ENCODE measurements at regions not wholly inside any gene's neighbourhood (a gene's known extent, or its start where the extent isn't known, plus 50 kb on each side); places are given as distances from the start of the nearest gene placed in this dataset.
"Not testable (repeated sequence)": the region's sequence is repeated elsewhere in the genome, so short reads cannot be mapped to it uniquely, and the experiment has no call there.

DNA sequence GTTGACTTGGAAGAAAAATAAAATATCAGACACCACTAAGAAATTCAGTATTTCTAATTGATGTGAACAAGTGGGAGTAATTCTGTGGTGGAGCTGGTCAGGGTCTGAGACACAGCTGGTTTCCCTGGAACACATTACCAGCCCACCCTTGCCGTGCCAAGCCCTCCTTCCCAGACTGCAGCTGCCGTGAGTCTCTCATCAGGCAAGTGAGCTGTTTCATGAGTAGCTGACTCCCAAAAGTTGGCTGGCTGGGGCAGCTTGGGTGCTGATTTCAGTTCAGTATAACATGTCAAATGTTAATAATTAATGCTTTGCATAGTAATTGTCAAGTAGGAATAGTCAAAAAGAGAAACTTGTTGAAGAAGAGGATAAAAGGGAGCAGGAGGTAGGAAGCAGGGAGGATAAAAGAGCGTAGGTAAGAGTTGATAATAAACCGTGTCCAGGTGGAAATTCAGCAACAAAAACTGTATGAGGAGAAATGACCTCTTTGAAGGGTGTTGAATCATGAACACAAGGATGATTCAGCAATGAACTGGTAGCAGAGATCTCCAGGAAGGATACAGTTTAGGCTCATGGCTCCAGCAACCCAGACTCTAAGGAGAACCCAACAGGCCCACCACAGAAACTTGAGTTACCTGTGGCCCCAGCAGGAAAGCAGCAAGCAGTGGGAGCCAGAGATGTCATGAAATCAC lies 110.9 kb upstream of the SSTR4 start:
- DNase-seq: no peak

DNA sequence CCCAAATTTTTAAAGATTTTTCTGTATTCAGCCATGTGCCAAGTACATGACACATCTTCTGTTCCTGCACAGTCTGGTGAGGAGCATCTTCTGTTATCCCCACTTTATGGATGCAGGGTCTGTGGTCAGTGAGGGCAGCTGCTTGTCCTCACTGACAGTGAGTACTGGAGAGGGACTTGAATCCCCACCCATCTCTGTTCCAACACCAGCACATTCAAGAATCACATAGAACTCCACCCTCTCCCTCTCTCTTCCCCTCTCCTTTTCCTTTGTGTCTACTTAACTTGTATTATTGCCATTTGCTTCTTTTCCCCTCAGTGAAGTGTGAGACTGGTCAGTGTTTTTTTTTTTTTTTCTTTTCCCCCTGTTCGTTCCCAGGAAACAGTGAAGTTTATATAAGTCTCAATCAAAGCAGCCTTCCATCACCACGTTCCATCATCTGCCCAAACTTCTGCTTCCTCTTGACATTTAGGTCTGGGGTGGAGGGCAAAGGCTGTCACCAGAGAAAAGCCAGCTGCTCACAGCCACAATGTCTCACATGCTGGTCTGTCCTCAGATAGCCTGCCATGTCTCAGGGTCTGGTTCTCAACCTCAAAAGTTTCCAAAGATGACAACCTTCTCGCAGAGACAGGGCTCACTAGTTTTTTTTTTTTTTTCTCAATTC lies 110.0 kb upstream of the SSTR4 start:
- DNase-seq: no peak

DNA sequence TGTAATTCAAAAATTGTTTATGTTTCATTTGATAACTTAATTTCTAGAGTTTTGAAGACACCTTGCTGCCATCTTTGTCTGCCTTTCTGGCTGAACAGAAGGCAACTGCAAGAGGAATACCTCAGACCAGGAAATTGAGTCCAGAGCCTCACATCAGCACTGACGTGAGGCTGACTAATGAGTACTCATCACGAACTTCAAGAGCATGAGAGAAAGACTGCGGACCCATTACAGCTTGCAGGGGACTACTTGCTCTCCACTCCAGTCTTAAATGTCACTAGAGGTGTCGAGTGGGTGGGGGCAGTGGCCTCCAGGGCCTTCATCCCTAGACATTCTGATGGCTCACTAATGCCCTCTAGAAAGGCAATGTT lies 109.5 kb upstream of the SSTR4 start:
- no peak for DNase-seq

DNA sequence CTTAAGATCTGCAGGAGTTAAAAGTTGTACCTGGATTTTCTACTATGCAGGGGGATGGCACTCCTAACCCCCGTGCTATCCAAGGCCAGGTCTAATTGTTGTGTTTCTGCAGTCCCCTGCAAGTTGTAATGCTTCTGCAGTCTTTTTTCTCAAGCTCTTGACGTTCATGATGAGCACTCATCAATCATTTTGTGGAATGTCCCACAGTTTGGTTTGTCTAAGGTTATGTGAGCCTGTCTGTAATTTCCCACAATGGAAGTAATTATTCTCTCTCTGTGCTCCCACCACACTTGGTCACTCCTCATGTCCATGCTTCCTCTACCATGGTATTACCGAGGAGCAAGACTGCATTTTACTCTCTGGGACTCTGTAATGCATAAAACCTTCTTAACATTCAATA lies 107.6 kb upstream of the SSTR4 start:
- DNase-seq: no peak

DNA sequence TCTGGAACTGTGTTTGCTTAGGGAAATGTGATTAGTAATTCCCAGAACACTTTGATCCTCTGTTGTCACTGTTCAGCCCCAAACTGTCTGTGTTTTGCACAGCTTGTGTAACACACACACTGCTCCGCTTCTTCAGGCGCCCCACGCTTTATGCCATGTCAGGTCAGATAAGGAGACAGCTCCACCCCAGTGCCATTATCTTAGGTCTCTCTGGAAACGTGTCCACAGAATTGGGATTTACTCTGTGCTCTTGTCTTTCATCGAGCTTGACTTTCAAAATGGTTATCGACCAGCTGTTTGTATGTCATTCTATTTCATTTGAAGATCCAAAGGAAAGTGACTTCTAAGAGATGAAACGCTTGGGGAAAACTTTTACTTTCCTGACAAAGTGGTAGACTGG lies 106.4 kb upstream of the SSTR4 start:
- DNase-seq: no peak

DNA sequence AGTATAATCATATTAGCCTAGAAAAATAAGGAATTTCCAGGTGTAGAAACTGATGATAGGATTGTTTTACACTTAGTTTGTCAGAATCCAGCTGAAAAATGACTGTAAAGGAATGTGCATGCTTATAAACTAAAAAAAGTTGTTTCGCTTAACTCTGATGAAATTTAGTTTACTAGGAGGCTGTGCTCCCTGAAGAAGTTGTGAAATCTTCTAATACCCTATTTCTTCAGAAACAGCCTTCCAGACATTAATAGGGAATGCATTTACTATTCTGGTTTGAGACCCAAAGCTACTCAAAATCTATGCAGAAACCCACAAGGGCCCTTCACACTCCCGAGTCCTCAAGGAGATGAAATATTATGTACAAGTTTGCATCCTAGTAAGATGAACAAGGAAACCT lies 105.5 kb upstream of the SSTR4 start:
- DNase-seq: no peak

DNA sequence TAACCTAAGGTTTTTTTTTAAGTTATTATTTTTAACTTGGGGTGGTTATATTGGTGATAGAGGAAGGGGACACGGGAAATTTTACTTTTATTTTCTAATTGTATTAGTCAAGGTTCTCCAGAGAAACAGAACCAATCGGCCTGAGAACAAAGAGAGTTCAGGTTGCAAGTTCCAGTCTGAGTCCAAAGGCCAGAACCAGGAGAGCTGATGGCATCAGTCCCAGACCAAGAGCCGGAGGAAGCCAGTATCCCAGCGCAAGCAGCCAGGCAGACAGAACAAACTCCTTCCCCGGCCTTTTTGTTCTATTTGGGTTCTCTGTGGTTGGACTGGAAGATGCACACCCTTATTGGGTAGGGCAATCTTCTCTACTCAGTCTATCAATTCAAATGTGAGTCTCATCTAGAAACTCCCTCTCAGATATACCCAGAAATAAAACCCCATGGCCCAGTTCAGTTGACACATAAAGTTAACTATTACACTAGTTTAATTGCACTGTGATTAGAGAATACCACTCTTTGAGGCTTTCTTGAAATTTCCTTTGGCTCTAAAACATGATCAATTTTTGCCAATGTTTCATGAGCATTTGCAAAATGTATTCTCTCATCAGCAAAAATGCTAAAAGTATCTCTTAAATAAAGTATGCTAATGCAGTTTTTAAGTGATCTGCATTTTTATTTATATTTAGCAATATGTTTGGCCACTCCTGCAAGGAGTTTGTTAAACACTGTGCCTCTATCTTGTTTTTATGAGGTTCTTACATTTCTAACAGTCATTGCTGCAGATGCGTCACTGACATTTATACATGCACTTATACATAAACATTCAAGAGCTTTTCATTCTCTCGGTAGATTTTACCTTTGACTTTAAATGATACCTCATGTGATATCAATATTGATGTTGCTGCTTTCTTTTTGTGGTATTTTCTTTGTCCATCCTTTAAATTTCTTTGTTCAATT lies 103.2 kb upstream of the SSTR4 start:
- DNase-seq: no peak

DNA sequence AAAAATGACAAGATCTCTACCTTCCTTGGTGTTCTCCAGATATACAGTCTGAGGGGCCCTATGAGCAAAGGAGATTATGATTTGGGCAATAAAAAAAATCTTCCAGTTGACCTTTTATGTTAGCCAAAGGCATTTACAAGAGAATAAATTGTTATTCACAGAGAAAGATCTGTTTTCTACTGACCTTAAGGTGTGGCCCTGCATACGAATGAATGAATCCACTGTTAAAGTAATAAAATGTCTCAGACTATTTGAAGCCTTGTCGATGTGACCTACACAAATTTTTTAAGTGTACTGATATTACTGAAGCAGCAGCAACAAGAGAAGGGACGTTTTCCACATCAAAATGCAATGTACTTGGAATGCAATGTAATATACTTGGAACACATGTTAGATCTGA lies 95.9 kb upstream of the SSTR4 start:
- no peak for DNase-seq

DNA sequence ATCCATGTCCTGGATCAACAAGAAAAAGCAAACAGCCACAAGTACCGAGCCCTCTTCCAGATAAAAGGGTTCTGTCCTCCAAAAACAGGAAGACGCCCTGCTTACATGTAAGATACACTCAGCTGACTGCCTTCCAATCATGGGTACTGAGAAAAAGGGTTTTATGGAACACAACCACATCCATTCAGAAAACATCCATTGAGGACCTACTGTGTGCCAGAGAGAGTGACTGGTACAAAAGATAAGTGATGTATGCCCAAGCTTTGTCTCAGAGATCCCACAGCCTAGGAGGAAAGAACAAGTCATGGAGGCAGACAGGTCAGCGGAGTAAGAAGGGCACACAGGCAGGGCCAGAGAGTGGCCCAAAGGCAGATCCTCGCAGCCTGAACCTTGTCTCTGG lies 94.8 kb upstream of the SSTR4 start:
- DNase-seq: no peak

DNA sequence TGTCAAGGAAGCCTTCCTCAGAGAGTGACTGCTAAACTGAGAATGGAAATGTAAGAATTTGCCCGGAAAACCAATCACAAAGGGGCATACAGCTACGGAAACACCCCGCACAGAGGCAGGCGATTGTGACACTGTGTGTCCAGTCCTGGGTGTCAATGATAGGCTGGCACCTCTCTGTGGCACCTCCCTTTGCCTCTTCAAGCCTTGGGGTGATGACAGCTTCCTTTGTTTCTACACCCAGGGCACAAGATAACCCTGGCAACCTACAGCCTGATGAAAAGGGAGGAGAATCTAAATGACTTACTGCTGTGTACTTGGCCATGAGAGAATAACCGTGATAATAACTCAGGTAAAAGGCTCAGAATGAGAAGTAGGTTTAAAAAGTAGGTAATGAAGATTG lies 93.6 kb upstream of the SSTR4 start:
- DNase-seq: no peak

DNA sequence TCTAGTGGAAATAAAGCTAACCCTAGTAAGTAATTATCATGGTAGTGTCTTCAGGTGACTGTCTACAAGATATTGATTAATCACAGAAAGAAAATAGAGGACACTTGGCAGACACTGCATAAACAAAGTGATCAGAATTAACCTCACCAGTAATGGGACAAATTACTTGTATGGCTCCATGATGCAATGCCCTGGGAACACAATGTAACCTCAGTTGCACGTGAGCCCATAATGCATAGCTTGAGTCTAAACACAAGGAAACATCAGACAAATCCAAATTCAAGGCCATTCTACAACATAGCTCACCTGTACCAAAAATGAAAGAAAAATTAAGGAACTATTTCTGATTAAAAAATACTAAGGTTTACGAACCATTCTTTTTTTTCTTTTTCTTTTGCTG lies 92.4 kb upstream of the SSTR4 start:
- DNase-seq: no peak

DNA sequence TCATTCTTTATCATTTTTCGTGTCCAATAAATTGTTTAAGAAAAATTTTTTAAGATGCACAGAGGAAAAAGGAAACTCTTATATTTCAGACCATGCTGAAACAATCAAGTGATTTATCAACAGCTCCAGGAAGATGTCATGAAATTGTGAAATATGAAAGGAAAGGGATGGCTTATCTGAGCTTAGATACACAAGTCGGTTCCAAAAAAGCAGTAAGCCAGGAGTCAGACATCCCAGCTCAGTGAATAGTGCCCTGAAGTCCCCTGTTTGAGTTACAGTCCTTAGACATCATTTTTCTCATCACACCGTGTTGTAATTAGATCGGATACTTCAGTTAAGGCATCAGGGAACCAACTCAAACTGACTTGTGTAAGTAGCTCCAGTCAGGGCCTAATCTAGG lies 91.0 kb upstream of the SSTR4 start:
- no peak for DNase-seq

DNA sequence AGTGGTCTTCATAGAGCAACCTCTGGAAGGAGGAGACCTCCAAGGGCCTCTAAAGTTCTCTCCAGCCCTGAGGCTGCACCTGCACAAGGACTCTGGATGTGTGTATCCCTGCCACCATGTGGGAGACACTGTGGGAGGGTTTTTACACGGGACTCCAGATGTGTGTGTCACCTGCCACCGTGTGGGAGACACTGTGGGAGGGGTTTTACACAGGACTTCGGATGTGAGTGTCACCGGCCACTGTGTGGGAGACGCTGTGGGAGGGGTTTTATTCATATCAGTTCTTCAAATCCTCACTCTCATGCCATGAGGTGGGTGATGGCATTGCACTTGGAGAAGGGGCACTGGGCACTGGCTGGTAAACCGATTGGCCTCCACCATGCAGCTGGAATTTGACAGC lies 90.2 kb upstream of the SSTR4 start:
- DNase-seq: no peak

DNA sequence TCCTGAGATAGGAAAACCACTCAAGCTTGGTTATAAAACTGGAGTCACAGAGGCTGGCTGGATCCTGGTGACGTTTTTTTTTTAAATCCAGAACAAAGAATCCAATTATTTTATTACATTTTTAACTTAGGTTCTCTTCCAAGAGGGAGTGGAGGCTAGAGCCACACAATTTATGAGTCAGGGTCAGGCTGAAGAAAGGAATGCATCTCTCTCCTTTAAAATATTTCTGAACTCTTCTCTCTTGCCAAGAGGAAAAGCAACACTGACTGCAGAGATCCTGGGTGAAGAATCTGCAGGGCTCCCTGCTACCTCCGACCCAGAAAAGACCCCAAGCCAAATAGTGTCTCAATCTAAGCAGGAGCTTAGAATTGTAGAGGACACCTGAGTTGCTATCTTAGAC lies 88.5 kb upstream of the SSTR4 start:
- DNase-seq: no peak

DNA sequence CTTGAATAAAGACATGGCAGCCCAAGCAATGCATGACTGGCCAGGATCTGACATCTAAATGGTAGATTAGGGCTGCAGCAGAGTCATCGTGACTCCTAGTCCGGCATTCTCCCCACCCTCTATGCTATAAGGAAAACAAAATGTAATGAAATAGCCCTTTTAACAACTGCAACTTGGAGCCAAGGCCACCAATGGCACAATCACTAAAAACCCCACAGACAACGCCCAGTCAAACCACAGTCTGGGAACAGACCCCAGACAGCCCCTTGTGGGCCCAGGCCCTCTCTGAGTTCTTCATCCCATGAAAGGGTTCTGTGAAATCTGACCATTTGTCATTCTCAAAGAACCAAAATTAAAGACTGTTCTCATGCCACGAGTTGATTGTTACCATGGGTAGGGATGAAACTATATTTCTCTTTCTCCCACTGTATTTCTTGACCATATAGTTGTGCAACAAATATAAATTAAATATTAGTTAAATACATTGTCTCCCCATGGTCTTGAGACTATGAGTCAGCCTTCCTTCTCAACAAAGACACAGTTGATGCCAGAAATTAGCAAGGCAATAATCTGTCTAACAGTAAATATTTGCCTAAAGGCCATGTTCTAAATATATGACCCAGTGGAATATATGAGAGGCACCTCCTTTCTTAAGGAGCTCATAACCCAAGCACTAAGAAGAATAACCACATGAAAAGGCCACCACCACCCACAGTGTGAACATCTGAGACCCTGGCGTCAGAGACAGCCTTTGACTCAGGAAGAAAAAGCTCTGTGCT lies 85.6 kb upstream of the SSTR4 start:
- no peak for DNase-seq

DNA sequence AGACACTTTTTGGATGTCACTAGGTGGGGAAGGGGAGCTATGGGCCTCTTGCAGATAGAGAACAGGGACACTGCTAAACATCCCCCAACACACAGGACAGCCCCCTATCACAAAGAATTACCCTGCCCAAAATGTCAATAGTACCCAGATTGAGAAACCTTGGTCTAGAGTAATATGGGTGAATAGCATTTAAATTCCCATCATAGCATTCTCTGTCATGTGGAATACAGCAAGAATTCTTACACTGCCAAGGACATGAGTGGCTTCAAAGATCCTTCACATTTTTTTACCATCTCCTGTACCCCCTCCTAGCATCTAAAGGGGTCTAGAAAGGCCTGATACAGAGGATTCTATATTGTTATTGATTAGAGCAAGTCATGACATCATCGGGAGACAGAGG lies 83.1 kb upstream of the SSTR4 start:
- no peak for DNase-seq

DNA sequence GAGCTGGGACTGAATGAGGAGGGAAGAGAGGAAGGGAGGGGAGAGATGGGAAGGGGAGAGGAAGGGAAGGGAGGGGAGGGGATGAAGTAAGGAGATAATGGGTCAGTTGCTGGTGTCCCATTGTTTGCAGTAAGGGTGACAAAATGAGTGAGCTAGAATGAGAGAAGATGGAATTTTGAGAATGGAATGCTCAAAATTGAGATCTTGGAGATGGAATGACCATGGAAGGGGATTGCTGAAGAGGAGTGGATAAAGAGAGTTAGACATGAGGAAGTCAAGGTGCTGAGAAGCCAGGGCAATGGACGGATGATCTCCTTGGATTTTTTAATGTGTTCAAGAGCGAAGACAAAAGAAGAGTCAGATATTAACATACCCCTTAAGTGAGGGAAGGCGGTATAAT lies 80.5 kb upstream of the SSTR4 start:
- no peak for DNase-seq

DNA sequence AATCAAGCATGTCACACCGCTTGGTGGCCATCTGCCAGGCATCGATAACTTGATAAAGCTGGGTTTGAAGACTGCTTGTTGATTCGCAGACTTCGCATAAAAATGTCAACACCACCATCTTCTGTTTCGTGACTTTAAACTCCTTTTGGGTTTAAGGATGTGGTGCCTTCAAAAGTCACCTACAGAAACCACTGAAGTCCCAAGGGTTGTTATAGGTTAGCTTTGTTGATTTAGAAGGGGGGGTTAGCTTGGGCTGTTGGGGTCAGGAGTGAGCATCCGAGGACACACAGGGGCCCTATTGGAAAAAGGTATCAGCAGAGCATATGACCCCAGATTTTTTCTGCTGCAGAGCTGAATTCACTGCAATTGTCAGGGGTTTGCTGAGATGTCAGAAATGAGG lies 76.7 kb upstream of the SSTR4 start:
- no peak for DNase-seq

DNA sequence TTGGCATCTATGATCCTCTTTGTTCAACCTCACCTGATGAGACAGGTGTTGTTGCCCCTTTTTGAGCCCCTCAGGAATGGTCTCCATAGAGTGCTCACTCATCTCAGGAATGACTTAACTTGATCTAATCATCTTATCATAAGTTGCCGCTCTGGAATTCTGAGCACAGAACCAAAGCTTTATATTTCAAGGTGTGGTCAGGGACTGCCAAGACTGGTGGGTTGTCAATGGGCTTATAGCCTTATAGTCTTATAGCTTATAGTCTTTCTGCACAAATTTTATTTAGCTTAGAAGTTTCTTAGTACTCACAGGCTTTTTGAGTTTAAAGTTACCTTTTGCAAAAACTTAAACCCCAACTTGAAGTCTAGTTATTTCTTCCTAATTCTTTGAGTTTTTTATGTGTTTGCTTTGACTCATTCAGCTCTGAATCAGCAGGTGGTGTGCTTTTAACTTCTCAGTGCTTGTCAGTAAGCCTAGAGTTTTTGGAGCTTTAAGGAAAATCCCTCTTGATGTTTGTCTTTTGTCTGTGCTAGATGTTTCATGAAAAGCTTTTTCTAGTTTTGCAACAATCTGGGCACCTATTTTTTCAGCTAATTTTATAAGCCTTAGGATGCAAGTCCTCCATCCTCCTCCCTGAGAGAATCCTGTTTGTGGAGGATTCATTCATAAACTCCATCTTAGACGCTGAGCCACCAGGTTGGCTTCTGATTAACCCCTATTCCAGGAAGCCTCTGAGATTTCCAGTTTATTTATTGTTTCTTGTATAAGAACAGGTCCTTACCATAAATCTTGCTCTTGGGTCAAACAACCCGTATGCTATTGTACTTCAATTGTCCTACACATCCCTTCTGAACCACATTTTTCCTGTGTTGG lies 72.3 kb upstream of the SSTR4 start:
- DNase-seq: no peak

DNA sequence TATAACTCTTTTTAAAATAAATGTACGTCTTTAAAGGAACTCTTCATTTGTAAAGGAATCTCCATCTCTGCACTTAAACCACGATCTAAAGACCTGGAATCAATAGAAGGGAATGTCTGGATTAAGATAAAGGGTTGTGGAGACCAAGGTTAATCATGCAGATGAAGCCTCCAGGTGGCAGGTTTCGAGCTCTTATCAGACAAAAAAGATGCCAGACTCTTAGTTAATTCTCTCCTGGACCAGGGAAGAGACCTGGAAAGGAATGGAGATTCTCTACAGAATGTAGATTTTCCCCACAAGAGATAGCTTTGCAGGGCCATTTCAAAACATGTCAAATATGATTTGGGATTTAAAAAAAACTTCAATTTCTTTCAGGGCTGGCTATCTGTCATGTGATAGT lies 71.5 kb upstream of the SSTR4 start:
- DNase-seq: no peak

DNA sequence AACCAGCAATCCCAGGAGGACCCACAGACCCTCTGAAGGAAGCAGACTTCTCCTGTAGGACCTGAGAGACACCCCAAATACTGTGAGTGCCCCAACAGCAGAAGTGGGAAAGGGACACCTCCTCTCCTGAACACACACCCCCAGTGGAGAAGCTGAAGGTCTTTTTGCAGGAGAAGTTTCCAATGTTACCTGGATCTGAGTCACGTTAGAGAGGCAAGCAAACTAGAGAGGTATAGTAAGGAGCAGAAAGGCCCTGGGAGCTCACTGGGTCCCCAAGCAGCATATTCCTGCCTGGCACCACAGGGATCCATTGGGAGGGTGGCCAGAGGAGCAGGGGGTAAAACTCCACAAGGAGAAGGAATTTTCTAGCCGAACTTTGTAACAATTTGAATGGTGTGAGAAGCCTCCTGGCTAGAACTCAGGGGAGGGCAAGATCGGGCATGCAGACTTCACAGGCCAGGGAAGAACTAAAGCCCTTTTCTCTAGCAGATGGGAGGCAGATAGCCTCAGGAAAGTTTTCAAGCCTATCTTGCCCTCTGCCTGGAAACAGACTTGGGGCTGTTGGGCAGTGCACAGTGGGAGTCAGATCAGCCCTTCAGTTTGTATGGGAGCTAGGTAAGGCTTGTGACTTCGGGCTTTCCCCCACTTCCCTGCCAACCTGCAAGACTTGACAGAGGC lies 68.2 kb upstream of the SSTR4 start:
- no peak for DNase-seq

DNA sequence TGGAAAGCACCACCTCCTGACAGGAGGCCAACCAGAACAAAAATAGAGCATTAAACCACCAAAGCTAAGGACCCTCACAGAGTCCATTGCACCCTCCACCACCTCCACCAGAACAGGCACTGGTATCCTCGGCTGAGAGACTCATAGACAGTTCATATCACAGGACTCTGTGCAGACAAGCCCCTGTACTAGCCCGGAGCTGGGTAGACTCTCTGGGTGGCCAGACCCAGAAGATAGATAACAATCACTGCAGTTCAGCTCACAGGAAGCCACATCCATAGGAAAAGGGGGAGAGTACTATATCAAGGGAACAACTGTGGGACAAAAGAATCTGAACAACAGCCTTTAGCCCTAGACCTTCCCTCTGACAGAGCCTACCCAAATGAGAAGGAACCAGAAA lies 67.4 kb upstream of the SSTR4 start:
- DNase-seq: not testable (repeated sequence)

Data from CD4-positive, alpha-beta T cell treated with Interleukin-1 beta for 1 hour (primary cell).